OCI-LY7 (cell line): ENCODE measurements at regions not wholly inside any gene's neighbourhood (a gene's known extent, or its start where the extent isn't known, plus 50 kb on each side); places are given as distances from the start of the nearest gene placed in this dataset.

Experiments
- CTCF ChIP-seq: fragments of 200-600 bp; sonication (generic); conservative IDR thresholded peaks from 2 replicates; pipeline ENCODE4 v1.5.1; 2014; ENCODE audit warnings: mild to moderate bottlenecking, antibody characterized with exemption, low read length, moderate library complexity, mixed read lengths
- EZH2phosphoT487 ChIP-seq: fragments of 200-600 bp; sonication (generic); IDR thresholded peaks from 2 replicates; pipeline ENCODE4 v1.6.1; 2018; ENCODE audit warnings: low read depth, borderline replicate concordance, mild to moderate bottlenecking, mixed run types, antibody characterized with exemption, low read length, moderate library complexity, mixed read lengths

DNA sequence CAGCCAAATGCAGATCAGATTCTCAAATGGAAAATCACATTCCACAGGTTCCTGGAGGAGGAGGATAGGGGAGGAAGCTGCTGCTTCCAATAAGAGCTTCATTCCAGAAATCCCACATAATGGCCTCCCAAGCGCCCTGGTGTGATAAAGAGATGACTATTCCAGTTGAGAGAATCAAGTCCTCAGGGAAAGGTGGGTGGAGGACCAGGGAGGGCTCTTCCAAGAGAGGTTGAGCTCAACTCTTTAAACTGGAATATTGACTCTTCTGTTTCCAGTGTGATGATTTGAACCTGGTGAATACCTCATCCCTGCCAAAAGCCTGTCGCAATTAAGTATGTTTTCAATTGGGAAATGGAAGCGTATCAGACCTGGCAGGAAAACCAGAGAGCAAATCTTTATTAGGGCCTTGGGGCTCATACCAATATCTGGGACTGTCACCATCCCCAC is 81.4 kb upstream of the DYNLRB2 start:
- TF ChIP-seq CTCF (no peak), EZH2phosphoT487 (no peak)
